ENCODE measurements at regions not wholly inside any gene's neighbourhood (a gene's known extent, or its start where the extent isn't known, plus 50 kb on each side); places are given as distances from the start of the nearest gene placed in this dataset.

- TF ChIP-seq POLR2A (IDR thresholded peaks at IDR 0.05; ENCODE audit: low read depth): no peak
- no peak for TF ChIP-seq CTCF (IDR thresholded peaks at IDR 0.05)
- TF ChIP-seq POLR2AphosphoS5 (IDR thresholded peaks at IDR 0.05): no peak
- no peak for TF ChIP-seq EP300 (IDR thresholded peaks at IDR 0.05)
Measured at GRCh38 chr3:106485802-106486201, 617.0 kb upstream of the CBLB start.

Data from esophagus muscularis mucosa (tissue), 4 donors.